BLaER1 (cell line): ENCODE measurements at regions not wholly inside any gene's neighbourhood (a gene's known extent, or its start where the extent isn't known, plus 50 kb on each side); places are given as distances from the start of the nearest gene placed in this dataset.

Source experiments
- H3K27ac ChIP-seq: shearing (Covaris generic); formaldehyde crosslinking; 2 replicates; pipeline ENCODE4 v1.8.1; 2022
- H3K27me3 ChIP-seq: shearing (Covaris generic); formaldehyde crosslinking; 2 replicates; pipeline ENCODE4 v1.8.1; 2022
- H3K36me3 ChIP-seq: shearing (Covaris generic); formaldehyde crosslinking; 2 replicates; pipeline ENCODE4 v1.8.1; 2022
- H3K4me1 ChIP-seq: shearing (Covaris generic); formaldehyde crosslinking; 2 replicates; pipeline ENCODE4 v1.8.1; 2022
- H3K4me2 ChIP-seq: shearing (Covaris generic); formaldehyde crosslinking; 2 replicates; pipeline ENCODE4 v1.8.1; 2022
- H3K4me3 ChIP-seq: shearing (Covaris generic); formaldehyde crosslinking; 2 replicates; pipeline ENCODE4 v1.8.1; 2022
- H3K9ac ChIP-seq: shearing (Covaris generic); formaldehyde crosslinking; 2 replicates; pipeline ENCODE4 v1.8.1; 2022
- H3K9me3 ChIP-seq: shearing (Covaris generic); formaldehyde crosslinking; 2 replicates; pipeline ENCODE4 v1.8.1; 2022
- H4K20me1 ChIP-seq: shearing (Covaris generic); formaldehyde crosslinking; 2 replicates; pipeline ENCODE4 v1.8.1; 2022
- Cebpa-rat ChIP-seq: shearing (Covaris generic); IDR thresholded peaks from 2 replicates; pipeline ENCODE4 v1.8.1; 2022

GRCh38 chr1:43044572-43045361, 86.1 kb upstream of the SLC2A1 start:
- peaks cover 26% of the 10 kb centered on the region for H3K4me1 ChIP-seq
- H3K4me2 ChIP-seq, result no peak overlapping the region
- no peak overlapping the region for H3K4me3 ChIP-seq
- no peak overlapping the region for H3K27ac ChIP-seq
- H3K36me3 ChIP-seq, result no peaks in the 10 kb centered on the region
- H3K27me3 ChIP-seq, result no peaks in the 10 kb centered on the region
- no peaks in the 10 kb centered on the region for H3K9me3 ChIP-seq
- no peak overlapping the region for H3K9ac ChIP-seq
- H4K20me1 ChIP-seq, result no peaks in the 10 kb centered on the region
- TF ChIP-seq Cebpa-rat, result no peak

DNA sequence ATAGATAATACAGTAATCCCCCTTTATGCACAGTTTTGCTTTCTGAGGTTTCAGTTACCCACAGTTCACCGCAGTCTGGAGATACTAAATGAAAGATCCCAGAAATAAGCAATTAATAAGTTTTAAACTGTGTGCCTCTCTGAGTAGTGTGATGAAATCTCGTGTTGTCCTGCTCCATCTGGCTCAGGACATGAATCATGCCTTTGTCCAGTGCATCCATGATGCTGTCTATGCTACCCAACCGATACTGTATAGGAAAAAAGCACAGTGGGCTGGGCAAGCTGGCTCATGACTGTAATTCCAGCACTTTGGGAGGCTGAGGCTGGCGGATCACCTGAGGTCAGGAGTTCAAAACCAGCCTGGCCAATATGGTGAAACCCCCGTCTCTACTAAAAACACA, 85.0 kb upstream of the SLC2A1 start:
- H3K4me3 ChIP-seq, result no peak overlapping the region
- no peaks in the 10 kb centered on the region for H3K27me3 ChIP-seq
- peaks cover 32% of the 10 kb centered on the region for H3K4me1 ChIP-seq
- H4K20me1 ChIP-seq, result no peaks in the 10 kb centered on the region
- H3K9ac ChIP-seq, result no peak overlapping the region
- no peaks in the 10 kb centered on the region for H3K9me3 ChIP-seq
- no peak overlapping the region for H3K27ac ChIP-seq
- no peaks in the 10 kb centered on the region for H3K36me3 ChIP-seq
- no peak for TF ChIP-seq Cebpa-rat
- H3K4me2 ChIP-seq, result peak overlapping the region; percentile 44

- no peak for TF ChIP-seq Cebpa-rat
- H3K4me2 ChIP-seq, result peak overlapping the region; percentile 44
- H3K27me3 ChIP-seq, result no peaks in the 10 kb centered on the region
- H3K9ac ChIP-seq, result no peak overlapping the region
- peaks cover 32% of the 10 kb centered on the region for H3K4me1 ChIP-seq
- no peaks in the 10 kb centered on the region for H4K20me1 ChIP-seq
- H3K4me3 ChIP-seq, result no peak overlapping the region
- H3K27ac ChIP-seq, result no peak overlapping the region
- no peaks in the 10 kb centered on the region for H3K9me3 ChIP-seq
- H3K36me3 ChIP-seq, result no peaks in the 10 kb centered on the region
Measured at GRCh38 chr1:43042773-43043457, 84.2 kb upstream of the SLC2A1 start.

GRCh38 chr1:43042127-43042526, 83.5 kb upstream of the SLC2A1 start:
- Histone ChIP-seq H3K27ac (no peak overlapping the region), H3K4me3 (no peak overlapping the region), H3K27me3 (no peaks in the 10 kb centered on the region), H3K9ac (no peak overlapping the region), H3K9me3 (no peaks in the 10 kb centered on the region), H3K36me3 (no peaks in the 10 kb centered on the region), H3K4me2 (peak overlapping the region; percentile 44; the same call in 1 of the 2 replicates), H4K20me1 (no peaks in the 10 kb centered on the region), H3K4me1 (peaks cover 32% of the 10 kb centered on the region)
- TF ChIP-seq Cebpa-rat, result no peak

- Histone ChIP-seq H3K36me3 (no peaks in the 10 kb centered on the region), H4K20me1 (no peaks in the 10 kb centered on the region), H3K27ac (no peak overlapping the region), H3K4me2 (no peak overlapping the region), H3K27me3 (no peaks in the 10 kb centered on the region), H3K4me3 (no peak overlapping the region), H3K4me1 (peaks cover 32% of the 10 kb centered on the region), H3K9ac (no peak overlapping the region), H3K9me3 (no peaks in the 10 kb centered on the region)
- no peak for TF ChIP-seq Cebpa-rat
Measured at GRCh38 chr1:43041591-43041990, 82.9 kb upstream of the SLC2A1 start.

GRCh38 chr1:43039228-43040055, 80.8 kb upstream of the SLC2A1 start:
- no peaks in the 10 kb centered on the region for H3K27me3 ChIP-seq
- no peak overlapping the region for H3K27ac ChIP-seq
- no peak overlapping the region for H3K9ac ChIP-seq
- H3K4me1 ChIP-seq, result peaks cover 38% of the 10 kb centered on the region
- H3K36me3 ChIP-seq, result no peaks in the 10 kb centered on the region
- H3K4me2 ChIP-seq, result peak overlapping the region; percentile 24; the same call in 1 of the 2 replicates
- H4K20me1 ChIP-seq, result no peaks in the 10 kb centered on the region
- no peak overlapping the region for H3K4me3 ChIP-seq
- H3K9me3 ChIP-seq, result no peaks in the 10 kb centered on the region
- TF ChIP-seq Cebpa-rat, result no peak

DNA sequence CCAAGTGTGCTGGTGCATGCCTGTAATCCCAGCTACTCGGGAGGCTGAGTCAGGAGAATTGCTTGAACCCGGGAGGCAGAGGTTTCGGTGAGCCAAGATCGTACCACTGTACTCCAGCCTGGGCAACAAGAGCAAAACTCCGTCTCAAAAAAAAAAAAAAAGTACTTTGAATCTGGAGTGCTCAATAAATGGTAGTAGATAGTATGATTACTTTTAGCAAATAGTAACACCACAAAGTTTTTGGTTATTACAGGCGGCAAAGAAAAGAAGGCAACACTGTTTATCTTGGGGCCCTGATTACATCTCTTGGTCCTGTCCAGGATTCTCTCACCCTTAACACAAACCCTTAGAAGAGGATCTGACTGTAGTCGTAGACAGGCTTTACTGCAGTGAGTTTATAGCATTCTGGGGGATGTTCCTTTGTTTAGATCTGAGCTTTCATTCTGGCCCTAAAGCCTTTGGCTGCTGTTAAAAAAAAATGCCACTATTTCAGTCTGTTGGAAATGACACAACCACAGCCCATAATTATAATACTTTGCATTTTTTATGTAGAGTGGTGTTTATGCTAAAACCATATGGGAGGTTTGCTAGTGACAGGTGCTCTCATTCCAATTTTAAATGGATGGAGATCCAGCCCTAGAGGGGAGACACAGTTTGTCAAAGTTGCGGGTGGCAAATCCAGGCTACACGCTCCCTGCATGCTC, 79.7 kb upstream of the SLC2A1 start:
- Histone ChIP-seq H3K4me3 (no peak overlapping the region), H3K36me3 (no peaks in the 10 kb centered on the region), H3K27me3 (no peaks in the 10 kb centered on the region), H3K4me2 (no peak overlapping the region), H4K20me1 (no peaks in the 10 kb centered on the region), H3K4me1 (peaks cover 32% of the 10 kb centered on the region), H3K27ac (no peak overlapping the region), H3K9me3 (no peaks in the 10 kb centered on the region), H3K9ac (no peak overlapping the region)
- TF ChIP-seq Cebpa-rat, result no peak

- no peak for TF ChIP-seq Cebpa-rat
- H3K27me3 ChIP-seq, result no peaks in the 10 kb centered on the region
- no peaks in the 10 kb centered on the region for H4K20me1 ChIP-seq
- H3K4me3 ChIP-seq, result no peak overlapping the region
- no peak overlapping the region for H3K4me2 ChIP-seq
- H3K4me1 ChIP-seq, result peaks cover 23% of the 10 kb centered on the region
- H3K27ac ChIP-seq, result no peak overlapping the region
- H3K9ac ChIP-seq, result no peak overlapping the region
- no peaks in the 10 kb centered on the region for H3K9me3 ChIP-seq
- no peaks in the 10 kb centered on the region for H3K36me3 ChIP-seq
Measured at GRCh38 chr1:43037466-43037865, 78.8 kb upstream of the SLC2A1 start.

- Histone ChIP-seq H3K9me3 (no peaks in the 10 kb centered on the region), H4K20me1 (no peaks in the 10 kb centered on the region), H3K4me2 (no peak overlapping the region), H3K27me3 (no peaks in the 10 kb centered on the region), H3K4me3 (no peak overlapping the region), H3K36me3 (no peaks in the 10 kb centered on the region), H3K4me1 (peaks cover 18% of the 10 kb centered on the region), H3K27ac (no peak overlapping the region), H3K9ac (no peak overlapping the region)
- no peak for TF ChIP-seq Cebpa-rat
Measured at GRCh38 chr1:43036932-43037331, 78.3 kb upstream of the SLC2A1 start.
